ENCODE measurements at regions not wholly inside any gene's neighbourhood (a gene's known extent, or its start where the extent isn't known, plus 50 kb on each side); places are given as distances from the start of the nearest gene placed in this dataset.

GRCh38 chr18:44047585-44047984 is 633.1 kb upstream of the SETBP1 start:
- no peak overlapping the region for H3K4me3 Mint-ChIP-seq
- CTCF ChIA-PET = no interaction called here
- H3K4me1 Mint-ChIP-seq = no peaks in the 10 kb centered on the region
- H3K27me3 Mint-ChIP-seq = no peaks in the 10 kb centered on the region
- ATAC-seq (ENCODE audit: low read depth) = no peak
- TF ChIP-seq CTCF (IDR thresholded peaks at IDR 0.05) = no peak
- H3K36me3 Mint-ChIP-seq (ENCODE audit: low read depth) = no peaks in the 10 kb centered on the region
- no peak overlapping the region for H3K27ac Mint-ChIP-seq
- no peak for DNase-seq
- intact Hi-C loops (cut with micrococcal nuclease) = no loop called here
- POLR2A ChIA-PET = no interaction called here
- no peaks in the 10 kb centered on the region for H3K9me3 Mint-ChIP-seq

GRCh38 chr18:44048435-44048834 is 632.3 kb upstream of the SETBP1 start:
- Mint-ChIP-seq H3K9me3 (no peaks in the 10 kb centered on the region), H3K4me1 (no peaks in the 10 kb centered on the region), H3K4me3 (no peak overlapping the region), H3K36me3 (ENCODE audit: low read depth) (no peaks in the 10 kb centered on the region), H3K27ac (no peak overlapping the region), H3K27me3 (no peaks in the 10 kb centered on the region)
- no peak for DNase-seq
- intact Hi-C loops (cut with micrococcal nuclease) = no loop called here
- POLR2A ChIA-PET = no interaction called here
- CTCF ChIA-PET = no interaction called here
- ATAC-seq (ENCODE audit: low read depth) = no peak
- TF ChIP-seq CTCF (IDR thresholded peaks at IDR 0.05) = no peak

- no peaks in the 10 kb centered on the region for H3K36me3 Mint-ChIP-seq (ENCODE audit: low read depth)
- no peak for ATAC-seq (ENCODE audit: low read depth)
- TF ChIP-seq CTCF (IDR thresholded peaks at IDR 0.05) = no peak
- peaks cover under 1% of the 10 kb centered on the region for H3K27me3 Mint-ChIP-seq
- no peaks in the 10 kb centered on the region for H3K4me1 Mint-ChIP-seq
- no peak for DNase-seq
- POLR2A ChIA-PET = no interaction called here
- H3K9me3 Mint-ChIP-seq = no peaks in the 10 kb centered on the region
- intact Hi-C loops (cut with micrococcal nuclease) = no loop called here
- no peak overlapping the region for H3K27ac Mint-ChIP-seq
- no peak overlapping the region for H3K4me3 Mint-ChIP-seq
- CTCF ChIA-PET = no interaction called here
Measured at GRCh38 chr18:44048846-44049245, 631.8 kb upstream of the SETBP1 start.

GRCh38 chr18:44051026-44051425 is 629.7 kb upstream of the SETBP1 start:
- DNase-seq (no peak), ATAC-seq (ENCODE audit: low read depth) (no peak)
- no peaks in the 10 kb centered on the region for H3K36me3 Mint-ChIP-seq (ENCODE audit: low read depth)
- H3K27ac Mint-ChIP-seq = no peak overlapping the region
- no peak overlapping the region for H3K4me3 Mint-ChIP-seq
- intact Hi-C loops (cut with micrococcal nuclease) = no loop called here
- no peaks in the 10 kb centered on the region for H3K4me1 Mint-ChIP-seq
- H3K9me3 Mint-ChIP-seq = no peaks in the 10 kb centered on the region
- peaks cover 3% of the 10 kb centered on the region for H3K27me3 Mint-ChIP-seq
- CTCF ChIA-PET = no interaction called here
- POLR2A ChIA-PET = no interaction called here
- no peak for TF ChIP-seq CTCF (IDR thresholded peaks at IDR 0.05)

GRCh38 chr18:44054514-44054913 is 626.2 kb upstream of the SETBP1 start:
- CTCF ChIA-PET = no interaction called here
- H3K4me3 Mint-ChIP-seq = no peak overlapping the region
- POLR2A ChIA-PET = no interaction called here
- no peak overlapping the region for H3K27ac Mint-ChIP-seq
- H3K4me1 Mint-ChIP-seq = no peaks in the 10 kb centered on the region
- DNase-seq = no peak
- TF ChIP-seq CTCF (IDR thresholded peaks at IDR 0.05) = no peak
- H3K27me3 Mint-ChIP-seq = peaks cover 3% of the 10 kb centered on the region
- ATAC-seq (ENCODE audit: low read depth) = no peak
- no peaks in the 10 kb centered on the region for H3K36me3 Mint-ChIP-seq (ENCODE audit: low read depth)
- intact Hi-C loops (cut with micrococcal nuclease) = no loop called here
- H3K9me3 Mint-ChIP-seq = no peaks in the 10 kb centered on the region

All from activated B cell treated with CpG ODN at 0.5 μM for 24 hours (primary cell).